Fibroblast of the conjunctiva (primary cell): ENCODE measurements at regions not wholly inside any gene's neighbourhood (a gene's known extent, or its start where the extent isn't known, plus 50 kb on each side); places are given as distances from the start of the nearest gene placed in this dataset.
"Not testable (repeated sequence)": the region's sequence is repeated elsewhere in the genome, so short reads cannot be mapped to it uniquely, and the experiment has no call there.

ENCODE experiments used
- DNase-seq: peaks from one replicate; pipeline ENCODE4 v3.0.0-alpha.2; 2010; ENCODE audit warnings: low read depth

DNA sequence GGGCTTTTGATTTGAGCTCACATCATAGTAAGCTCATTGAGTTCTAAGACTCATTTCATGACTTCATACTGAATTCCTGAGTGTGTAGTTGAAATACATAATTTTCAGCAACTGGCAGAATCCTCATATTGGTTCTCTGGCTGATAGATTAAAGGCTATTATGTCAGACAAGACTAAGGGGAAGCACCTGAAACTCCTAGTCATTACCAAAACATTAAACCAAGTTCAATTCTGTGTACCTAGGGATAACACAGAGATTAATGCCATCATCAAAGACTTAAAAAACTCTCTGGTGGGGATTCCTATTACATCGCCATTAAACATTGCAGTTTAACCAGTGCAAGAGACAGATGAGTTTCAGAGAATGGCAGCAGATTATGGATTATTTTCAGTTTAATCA is 339.1 kb downstream of the PTPRC start:
- DNase-seq: no peak

GRCh38 chr1:198978523-198978922 is 339.7 kb downstream of the PTPRC start:
- DNase-seq: no peak

DNA sequence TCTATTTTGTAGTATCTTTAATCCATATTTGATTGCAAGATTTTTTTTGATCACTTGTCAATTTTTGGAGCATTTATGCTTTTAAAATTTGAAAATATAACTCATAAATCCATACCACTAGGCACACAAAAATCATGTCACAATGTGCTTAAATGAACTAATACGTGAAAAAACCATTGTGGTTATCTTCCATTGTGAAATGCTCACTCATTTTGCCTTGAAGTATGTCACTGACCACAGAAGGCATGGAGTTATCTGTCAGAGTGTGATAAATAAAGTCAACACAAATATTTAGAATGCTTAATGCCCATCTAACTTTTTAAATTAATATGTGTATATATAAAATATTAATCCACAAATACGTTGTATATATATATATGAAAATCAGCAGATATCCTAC is 347.2 kb downstream of the PTPRC start:
- no peak for DNase-seq

DNA sequence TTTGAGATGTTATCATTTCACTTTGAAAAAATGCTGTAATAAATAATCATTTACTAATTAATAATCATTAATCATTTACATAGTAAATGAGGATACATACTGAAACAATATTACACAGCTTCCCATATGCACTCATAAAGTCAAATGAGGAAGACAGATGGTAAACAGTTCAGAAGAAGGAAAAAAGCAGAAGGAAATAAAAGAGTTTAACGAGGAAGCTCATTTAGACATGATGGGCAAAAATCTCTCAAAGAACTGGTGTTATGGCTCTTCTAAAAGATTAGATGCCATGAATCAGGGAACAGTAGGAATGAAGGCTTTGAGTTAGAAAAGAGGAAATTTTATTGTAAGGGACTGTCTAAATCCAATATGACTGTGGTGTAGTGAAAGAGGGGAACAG is 347.6 kb downstream of the PTPRC start:
- no peak for DNase-seq

DNA sequence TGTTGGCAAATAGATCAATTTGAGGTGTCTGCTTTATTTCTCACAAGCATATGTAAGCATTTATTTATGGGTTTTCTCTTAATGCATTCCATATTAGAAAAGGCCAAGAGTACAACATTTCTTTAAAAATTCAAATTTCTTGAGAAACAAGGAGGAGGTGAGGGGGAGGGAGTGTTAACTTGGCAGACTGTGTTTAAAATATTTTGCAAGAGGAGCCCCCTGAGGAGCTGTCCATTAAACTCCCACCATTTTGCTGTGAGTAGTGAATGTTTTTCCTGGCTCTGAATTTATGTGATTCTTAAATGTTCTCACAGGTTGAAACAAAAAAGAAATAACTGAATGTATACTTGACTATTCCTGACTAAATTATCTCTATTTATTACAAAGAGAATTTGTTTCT is 363.8 kb downstream of the PTPRC start:
- no peak for DNase-seq

GRCh38 chr1:199007423-199007822 is 368.6 kb downstream of the PTPRC start:
- DNase-seq: no peak

- DNase-seq: no peak
These were observed 370.6 kb downstream of the PTPRC start for GRCh38 chr1:199009447-199009846.

DNA sequence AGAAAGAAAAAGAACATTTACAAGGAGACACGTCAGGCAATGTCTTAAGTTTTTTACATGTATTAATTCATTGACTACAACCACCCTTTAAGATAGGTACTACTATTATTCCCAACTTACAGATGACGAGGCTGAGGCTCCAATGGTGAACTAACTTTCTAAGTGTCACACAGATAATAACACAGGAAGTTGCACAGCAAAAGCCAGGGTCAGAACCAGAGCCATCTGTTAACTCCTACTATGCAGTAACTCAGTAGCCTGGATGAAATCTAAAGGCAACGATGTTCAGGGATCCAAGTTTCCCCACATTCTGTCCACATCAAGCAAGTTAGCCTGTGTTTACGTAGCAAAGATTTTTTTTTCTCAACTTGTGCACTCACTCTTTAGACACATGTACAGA is 371.7 kb downstream of the PTPRC start:
- DNase-seq: no peak

GRCh38 chr1:199010933-199011332 is 372.1 kb downstream of the PTPRC start:
- no peak for DNase-seq

DNA sequence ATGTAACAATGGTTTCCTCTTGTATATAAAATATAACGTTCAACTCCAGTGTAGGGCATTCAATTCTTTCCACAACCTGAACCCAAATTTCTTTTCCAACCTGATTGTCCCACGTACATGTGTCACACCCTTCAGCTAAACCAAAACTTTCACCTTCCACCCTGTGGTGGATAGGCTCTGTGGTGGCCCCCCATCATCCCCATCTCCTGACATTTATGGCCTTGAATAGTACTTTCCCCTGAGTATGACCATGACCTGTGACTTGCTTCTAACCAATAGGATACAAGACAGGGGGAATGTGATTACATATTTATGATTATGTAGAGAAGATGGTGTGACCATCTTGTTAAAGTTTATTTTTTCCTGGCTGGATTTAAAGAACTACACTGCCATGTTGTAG is 377.0 kb downstream of the PTPRC start:
- no peak for DNase-seq

GRCh38 chr1:199018471-199019135 is 379.8 kb downstream of the PTPRC start:
- no peak for DNase-seq

DNA sequence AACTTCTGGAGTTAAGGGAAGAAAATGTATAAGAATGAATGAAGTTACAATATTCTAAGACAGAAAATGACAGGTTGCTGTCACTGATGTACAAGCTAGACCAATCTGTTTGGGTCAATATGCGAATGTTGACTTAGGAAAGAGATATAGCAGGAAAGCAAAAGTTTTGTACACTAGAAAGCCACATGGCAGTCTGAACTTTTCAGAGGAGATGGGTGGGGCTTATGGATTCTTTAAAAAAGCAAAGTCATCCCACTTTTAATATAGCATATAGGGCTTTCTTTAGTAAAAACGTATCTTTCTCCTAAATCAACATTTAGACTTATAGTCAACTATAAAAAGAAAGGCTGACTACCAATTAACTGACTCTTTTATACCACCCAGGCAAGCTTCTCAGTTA is 381.2 kb downstream of the PTPRC start:
- no peak for DNase-seq

- DNase-seq: no peak
These were observed 382.1 kb downstream of the PTPRC start for GRCh38 chr1:199020904-199021303.

GRCh38 chr1:199029401-199029800 is 390.6 kb downstream of the PTPRC start:
- no peak for DNase-seq

GRCh38 chr1:199029855-199030254 is 391.0 kb downstream of the PTPRC start:
- DNase-seq: no peak

DNA sequence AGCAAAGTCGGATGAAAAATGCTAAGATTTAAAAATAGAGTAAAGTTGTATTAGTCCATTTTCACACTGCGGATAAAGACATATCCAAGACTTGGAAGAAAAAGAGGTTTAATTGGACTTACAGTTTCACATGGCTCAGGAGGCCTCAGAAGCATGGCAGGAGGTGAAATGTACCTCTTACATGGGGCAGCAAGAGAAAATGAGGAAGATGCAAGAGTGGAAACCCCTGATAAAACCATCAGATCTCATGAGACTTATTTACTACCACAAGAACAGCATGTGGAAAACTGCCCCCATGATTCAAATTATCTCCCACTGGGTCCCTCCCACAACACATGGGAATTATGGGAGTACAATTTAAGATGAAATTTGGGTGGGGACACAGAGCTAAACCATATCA is 391.7 kb downstream of the PTPRC start:
- not testable (repeated sequence) for DNase-seq

DNA sequence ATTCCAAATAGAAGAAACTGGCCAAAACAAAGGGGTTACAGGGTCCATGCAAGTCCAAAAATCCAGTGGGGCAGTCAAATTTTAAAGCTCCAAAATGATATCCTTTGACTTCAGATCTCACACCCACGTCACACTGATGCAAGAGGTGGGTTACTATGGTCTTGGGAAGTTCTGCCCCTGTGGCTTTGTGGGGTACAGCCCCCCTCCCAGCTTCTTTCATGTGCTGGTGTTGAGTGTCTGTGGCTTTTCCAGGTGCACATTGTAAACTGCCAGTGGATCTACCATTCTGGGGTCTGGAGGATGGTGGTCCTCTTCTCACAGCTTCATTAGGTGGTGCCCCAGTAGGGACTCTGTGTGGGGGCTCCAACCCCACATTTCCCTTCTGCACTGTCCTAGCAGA is 392.3 kb downstream of the PTPRC start:
- DNase-seq: not testable (repeated sequence)

DNA sequence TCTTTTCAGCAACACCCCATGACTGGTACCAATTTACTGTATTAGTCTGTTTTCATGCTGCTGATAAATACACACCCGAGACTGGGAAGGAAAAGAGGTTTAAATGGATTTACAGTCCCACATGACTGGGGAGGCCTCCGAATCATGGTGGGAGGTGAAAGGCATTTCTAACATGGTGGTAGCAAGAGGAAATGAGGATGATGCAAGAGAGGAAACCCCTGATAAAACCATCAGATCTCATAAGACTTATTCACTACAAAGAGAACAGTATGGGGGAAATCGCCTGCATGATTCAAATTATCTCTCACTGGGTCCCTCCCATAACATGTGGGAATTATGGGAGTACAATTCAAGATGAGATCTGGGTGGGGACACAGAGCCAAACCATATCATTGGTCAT is 393.6 kb downstream of the PTPRC start:
- DNase-seq: not testable (repeated sequence)

GRCh38 chr1:199033661-199034060 is 394.8 kb downstream of the PTPRC start:
- DNase-seq: no peak

GRCh38 chr1:199038156-199038555 is 399.3 kb downstream of the PTPRC start:
- DNase-seq: no peak

- no peak for DNase-seq
These were observed 401.5 kb downstream of the PTPRC start for GRCh38 chr1:199040076-199040905.

DNA sequence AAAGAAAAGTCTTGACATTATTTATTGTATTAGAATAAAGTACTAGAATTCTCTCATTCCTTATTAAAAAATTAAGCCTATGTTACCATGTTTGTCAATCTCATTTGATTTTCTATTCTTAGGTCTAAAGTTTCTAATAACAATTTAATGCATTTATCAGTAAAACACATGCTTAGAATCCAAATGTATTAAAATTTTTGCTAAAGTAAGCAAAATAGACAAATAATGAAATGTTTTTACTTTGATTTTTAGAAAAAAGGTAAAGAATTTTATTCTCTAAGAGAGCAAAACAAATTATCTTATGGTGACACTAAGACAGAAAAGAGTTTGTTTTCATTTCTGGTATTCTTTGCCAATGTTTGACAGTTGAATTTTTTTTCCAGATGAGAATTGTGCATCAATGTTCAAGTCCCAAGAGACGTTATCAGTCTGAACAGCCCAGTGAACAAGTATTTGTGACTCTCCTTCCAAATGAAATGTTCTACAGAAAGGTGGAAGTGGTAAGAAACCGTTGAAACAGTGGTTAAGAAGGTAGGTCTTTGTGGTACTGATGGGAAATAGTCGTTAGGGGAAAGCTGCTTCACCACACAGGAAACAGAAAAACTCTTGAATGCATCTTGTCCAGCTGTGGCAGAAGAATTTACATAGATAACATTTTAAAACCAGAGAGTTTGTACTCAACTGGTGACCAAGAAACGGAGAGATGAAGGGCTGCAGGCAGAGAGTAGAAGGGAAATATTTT is 402.5 kb downstream of the PTPRC start:
- DNase-seq: no peak

DNA sequence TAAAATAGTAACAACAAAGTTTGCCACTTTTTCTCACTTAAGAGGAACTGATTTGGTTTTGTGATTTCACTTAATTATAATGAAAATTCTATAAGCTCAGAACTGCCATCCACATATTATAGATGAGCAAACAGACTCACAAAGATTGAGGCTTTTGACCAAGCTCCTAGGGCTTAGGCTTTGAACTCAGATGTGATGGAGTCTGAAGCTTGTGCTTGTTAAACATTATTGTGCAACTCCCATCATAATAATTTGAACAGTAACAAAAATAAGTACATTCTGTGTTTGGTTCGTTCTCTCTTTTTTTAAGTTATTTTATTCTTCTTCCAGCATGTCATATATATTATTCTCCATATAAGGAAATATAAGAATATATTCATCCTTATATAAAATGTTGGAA is 403.4 kb downstream of the PTPRC start:
- DNase-seq: no peak
